ENCODE measurements at regions not wholly inside any gene's neighbourhood (a gene's known extent, or its start where the extent isn't known, plus 50 kb on each side); places are given as distances from the start of the nearest gene placed in this dataset.
"Not testable (repeated sequence)": the region's sequence is repeated elsewhere in the genome, so short reads cannot be mapped to it uniquely, and the experiment has no call there.

DNA sequence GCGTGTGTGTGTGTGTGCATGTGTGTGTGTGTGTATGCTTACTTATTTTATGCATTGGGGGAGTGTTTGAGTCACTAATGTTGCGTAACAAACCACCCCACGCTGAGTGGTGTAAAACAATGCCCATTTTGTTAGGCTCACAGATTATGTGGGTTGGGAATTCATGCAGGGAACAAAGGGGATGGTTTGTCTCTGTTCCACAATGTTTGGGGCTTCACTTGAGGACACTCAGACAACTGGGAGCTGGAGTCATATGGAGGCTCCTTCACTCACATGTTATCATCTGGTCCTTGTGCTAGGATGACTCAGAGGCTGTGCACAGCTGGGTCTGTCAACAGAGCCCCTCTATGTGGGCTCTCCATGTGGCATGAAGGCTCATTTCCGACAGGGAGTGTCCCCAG, 51.3 kb upstream of the LARGE1 start:
- no peak for DNase-seq

GRCh38 chr22:33975841-33976240, 55.6 kb upstream of the LARGE1 start:
- no peak for DNase-seq

DNA sequence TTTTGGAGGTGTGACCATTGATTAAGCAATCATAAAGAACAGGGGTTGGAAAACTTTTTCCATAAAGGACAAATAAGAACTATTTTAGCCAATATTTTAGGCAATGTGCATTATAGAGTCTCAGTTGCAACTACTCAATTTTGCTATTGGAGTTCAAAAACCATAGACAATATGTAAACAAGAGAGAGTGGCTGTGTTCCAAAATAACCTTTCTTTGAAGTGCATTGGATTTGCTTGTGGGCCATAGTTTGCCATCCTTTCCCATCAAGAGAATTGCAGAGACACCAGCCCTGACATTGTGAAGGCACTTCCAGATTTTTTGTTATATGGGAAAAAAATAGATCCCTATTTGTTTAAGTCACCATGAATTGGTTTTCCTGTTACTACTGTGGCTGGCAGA, 63.3 kb upstream of the LARGE1 start:
- DNase-seq = no peak

DNA sequence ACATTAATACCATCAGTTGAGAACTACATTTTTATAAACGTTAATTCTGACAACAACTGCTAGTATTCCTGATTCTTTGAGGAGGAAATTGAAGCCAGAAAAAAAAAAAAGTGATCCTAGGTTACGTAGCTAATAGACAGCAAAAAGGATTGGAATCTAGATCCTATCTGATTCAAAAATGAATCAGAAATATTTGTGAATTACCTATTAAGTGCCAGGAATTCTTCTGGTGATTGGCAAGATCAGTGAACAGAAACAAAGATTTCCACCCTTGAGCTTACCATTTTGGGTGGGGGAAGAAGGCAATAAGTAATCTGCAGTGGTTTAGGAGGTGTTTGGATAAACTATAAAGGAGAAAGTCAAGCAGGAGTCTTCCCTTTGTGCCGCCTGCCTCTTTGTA, 63.9 kb upstream of the LARGE1 start:
- DNase-seq = no peak

- DNase-seq = no peak
These were observed 64.5 kb upstream of the LARGE1 start for GRCh38 chr22:33984656-33985285.

DNA sequence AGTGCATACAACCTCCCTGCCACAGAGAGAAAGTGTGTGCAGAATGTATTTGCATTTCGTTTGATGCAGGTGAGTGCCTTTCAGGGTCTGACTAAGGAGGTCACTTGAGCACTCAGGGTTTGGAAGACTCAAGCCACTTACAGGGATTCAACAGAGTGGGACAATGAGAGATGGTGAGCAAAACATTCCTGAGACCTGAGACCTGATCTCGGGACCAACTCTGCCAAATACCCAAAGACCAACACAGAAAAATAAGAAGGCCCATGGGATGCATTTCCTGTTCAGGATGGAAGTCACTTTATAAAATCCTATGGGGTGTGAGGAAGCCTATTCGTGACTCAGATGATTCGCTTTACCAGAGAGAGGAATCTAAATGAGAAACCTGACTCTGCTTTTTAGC, 65.2 kb upstream of the LARGE1 start:
- no peak for DNase-seq

GRCh38 chr22:33986167-33986771, 66.0 kb upstream of the LARGE1 start:
- DNase-seq = no peak

DNA sequence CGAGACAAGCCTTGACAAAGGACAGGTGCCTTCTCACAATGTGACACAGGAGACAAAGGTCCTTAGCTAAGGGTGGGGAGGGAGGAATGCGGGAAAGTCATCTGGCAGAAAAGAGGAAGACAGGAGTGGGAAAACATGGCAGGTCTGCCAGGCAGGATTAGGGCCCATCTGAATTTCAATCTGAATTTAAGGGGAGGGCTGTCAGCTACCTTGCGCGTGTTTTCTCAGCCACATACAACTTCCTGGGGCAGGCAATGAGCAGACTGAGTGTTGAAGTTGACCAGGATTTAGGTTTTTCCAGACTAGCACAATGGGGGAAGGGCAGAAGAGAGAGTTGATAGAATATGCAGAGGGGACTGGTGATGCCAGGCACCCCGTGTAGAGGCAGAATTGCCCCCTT, 66.7 kb upstream of the LARGE1 start:
- no peak for DNase-seq

DNA sequence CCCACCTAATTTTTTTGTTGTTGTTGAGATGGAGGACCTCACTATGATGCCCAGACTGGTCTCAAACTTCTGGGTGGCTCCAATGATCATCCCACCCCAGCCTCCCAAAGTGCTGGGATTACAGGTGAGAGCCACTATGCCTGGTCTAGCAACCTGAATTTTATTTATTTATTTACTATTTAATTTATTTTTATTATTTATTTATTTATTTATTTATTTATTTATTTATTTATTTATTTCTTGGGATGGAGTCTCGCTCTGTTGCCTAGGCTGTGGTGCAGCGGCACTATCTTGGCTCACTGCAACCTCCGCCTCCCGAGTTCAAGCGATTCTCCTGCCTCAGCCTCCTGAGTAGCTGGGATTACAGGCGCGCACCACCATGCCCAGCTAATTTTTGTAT, 69.0 kb upstream of the LARGE1 start:
- DNase-seq = not testable (repeated sequence)

DNA sequence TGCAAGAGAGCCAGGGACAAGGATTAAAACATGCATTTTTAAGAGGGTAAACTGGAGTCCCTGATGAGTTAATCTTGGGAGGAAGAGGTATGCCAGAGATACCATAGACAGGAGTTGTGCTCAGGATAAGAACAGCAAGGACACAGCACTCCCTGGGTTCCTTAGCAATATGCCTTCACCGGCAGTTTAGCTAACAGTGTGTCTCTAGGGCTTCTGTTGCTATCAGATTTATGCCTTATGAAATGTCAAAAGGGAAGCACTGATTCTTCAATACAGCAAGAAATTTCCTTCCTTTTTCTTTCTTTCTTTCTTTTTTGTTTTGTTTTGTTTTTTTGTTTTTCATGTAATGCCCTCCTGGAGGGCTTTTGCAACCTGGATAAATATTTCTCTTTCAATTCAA, 71.3 kb upstream of the LARGE1 start:
- no peak for DNase-seq

- DNase-seq = no peak
These were observed 76.5 kb upstream of the LARGE1 start for GRCh38 chr22:33996824-33997223.

DNA sequence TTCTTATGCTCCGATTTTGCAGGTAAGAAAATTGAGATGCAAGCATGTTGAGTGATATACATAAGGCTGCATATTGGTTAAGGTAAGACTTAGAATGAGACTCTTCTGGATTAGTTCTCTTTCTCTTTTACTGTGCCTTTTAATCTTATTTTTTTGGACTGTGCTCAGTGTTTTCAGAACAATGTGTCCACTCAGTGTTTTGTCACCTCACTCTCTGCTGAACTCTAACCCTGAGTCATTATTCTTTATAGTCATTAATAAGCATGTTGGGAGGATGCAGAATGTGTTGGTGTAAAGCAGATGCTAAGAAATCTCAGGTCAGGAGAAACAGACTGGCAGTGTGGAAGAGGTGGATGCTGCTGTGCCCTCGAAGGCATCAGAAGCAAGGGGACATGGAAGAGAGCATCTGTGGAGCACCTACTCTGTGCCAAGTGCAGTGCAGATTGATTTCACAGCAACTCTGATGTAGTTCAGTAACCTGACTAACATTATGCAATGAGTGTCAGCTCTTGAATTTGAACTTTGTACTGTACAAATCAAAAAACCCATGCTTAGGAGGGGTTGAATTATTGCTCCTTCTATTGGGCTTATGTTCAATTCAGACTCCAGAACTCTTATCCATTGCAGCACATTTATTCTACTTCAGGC, 80.7 kb upstream of the LARGE1 start:
- no peak for DNase-seq

GRCh38 chr22:34001701-34002466, 81.6 kb upstream of the LARGE1 start:
- no peak for DNase-seq

DNA sequence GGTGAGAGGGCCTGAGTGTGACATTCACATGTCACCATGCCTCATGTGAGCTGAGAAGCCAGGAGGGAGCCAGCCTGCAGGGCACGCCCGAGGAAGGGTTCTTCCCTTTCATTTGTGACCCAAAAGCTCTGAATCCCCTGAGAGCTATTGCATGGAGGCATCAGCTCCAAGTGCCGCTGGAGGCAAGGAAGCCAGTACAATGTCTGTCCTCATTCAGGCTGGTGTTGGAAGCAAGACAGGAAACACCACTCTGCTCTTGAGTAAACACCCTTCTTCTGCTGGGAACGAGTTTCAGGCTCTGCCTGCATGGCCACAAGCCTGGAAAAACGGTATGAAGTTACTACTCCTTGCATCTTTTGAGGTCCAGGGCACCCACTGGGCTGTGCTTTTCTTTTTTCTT, 83.8 kb upstream of the LARGE1 start:
- no peak for DNase-seq

- no peak for DNase-seq
These were observed 90.0 kb upstream of the LARGE1 start for GRCh38 chr22:34010259-34010658.

DNA sequence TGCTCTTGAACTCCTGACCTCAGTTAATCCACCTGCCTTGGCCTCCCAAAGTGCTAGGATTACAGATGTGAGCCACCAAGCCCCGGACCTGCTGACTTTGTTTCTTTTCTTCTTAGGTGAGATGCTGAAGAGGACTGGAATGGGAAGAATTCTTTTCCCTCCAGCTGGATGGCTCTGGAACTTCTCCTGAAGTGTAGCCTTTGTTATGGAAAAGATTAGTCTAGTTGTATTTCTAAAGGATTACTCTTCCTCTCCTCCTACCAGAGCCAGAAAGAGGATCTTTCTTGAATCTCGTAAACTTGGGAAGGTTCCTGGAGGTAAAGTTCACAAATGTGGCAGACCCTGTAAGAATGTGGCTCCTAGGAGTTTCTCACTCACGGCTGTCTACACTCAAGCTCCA, 95.4 kb upstream of the LARGE1 start:
- no peak for DNase-seq

GRCh38 chr22:34017205-34017604, 96.9 kb upstream of the LARGE1 start:
- no peak for DNase-seq

DNA sequence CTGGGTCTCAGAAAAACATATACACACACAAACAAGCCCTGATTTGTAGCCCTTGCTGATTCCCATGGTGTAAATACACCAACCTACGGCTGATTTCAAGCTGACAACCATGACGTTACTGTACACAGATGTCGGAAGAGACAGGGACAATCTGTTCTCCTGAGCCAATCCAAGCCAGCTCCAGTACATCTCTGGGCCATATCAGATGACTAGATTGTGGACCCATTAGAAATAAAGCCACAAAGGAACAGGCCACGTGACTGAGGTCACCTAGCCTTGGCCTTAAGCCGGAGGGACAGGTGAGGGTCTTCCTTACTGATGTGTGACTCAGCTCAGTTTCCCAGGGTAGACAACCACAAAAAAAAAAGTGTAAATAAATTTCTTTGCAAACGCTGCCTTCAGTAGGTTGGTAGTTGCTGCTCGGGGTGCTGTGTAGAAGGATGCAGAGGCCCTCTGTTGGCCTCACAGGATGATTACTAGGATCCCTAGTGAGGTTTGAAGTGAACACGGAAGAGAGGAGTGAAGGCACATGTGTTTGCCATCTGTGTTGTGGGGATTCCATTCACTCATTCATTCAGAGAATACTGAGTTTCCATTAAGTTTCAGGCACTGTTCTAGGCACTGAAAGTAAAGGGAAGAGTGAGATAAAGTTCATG, 99.0 kb upstream of the LARGE1 start:
- no peak for DNase-seq

GRCh38 chr22:34035209-34035608, 114.9 kb upstream of the LARGE1 start:
- DNase-seq = no peak

DNA sequence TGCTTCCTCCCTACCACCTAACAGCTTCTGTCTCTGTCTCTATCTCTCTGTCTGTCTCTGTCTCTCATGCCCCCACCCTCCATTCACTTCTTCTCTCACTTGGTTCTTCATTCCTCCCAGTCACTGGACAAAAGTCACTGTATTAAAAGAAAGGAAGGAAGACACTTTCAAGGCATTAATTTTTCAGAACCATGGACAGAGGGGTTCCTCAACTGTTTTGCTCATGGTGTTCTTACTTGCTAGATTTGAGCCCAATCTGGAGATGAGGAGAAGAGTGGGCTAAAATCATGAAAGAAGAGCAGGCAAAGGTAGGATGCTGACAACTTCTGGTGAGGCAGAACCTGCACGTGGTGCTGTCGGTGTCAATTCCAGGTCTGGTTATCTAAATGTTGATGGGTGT, 116.7 kb upstream of the LARGE1 start:
- no peak for DNase-seq

- DNase-seq = no peak
These were observed 118.7 kb upstream of the LARGE1 start for GRCh38 chr22:34038801-34039555.

DNA sequence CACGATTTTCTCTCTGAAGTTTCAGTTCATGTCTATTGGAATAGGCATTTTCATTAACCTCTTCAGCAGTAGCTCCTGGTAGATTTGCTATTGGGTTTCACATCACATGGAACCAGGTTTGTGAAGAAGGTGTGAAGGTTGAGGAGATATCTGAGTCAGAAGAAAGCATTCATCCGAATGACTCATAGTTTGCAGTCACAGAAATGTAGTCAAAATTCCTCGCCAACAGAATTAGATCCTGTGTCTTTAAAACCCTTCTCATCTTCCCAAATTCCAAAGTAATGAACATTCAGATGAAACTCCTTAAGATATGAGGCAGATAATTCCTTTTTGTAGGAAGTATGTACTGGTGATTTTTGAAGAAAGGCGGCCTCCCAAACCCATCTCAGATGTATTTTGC, 125.0 kb upstream of the LARGE1 start:
- no peak for DNase-seq

Measured in stimulated activated CD4-positive, alpha-beta T cell treated with anti-CD3 and anti-CD28 coated beads, Interleukin-2, amount 100 ng/mL, for 48 hours (primary cell).